ENCODE measurements at regions not wholly inside any gene's neighbourhood (a gene's known extent, or its start where the extent isn't known, plus 50 kb on each side); places are given as distances from the start of the nearest gene placed in this dataset.

DNA sequence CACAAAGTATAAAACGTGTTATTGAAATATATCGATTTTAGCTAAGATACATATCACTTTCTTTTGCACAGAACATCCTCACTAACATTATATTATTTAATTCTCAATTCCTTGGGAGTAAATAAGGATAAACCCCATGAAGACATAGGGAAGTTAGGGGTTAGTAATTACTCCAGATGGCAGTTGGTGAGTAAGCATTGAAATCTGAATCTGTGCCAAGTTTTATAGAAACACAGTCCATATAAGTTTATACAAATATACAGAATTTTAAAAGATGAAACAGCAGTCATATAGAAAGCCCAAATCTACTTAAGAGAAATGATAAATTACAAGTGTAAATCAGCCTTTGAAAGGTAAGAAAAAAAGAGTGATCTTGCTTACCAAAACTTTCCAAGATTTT lies 200.4 kb upstream of the SYT10 start:
- Histone ChIP-seq H3K4me3 (ENCODE audit: low read depth in 2 of 2, low read length in 1 of 2) (no peak overlapping the region), H3K79me2 (ENCODE audit: insufficient read depth) (no peaks in the 10 kb centered on the region), H3K27me3 (ENCODE audit: insufficient read depth) (no peaks in the 10 kb centered on the region; the same call in 1 of the 2 replicates), H2AFZ (ENCODE audit: low read depth) (no peak overlapping the region), H3K27ac (ENCODE audit: low read depth in 2 of 2, low read length in 1 of 2) (no peak overlapping the region), H3K9me3 (no peaks in the 10 kb centered on the region), H3K9me2 (0 out of 2 replicates have a peak, but pooled peaks cover 5% of the 10 kb centered on the region), H3K36me3 (replicated peaks in 1 of 2; ENCODE audit: control insufficient read depth in 1 of 2, insufficient read depth in 2 of 2, low read length in 1 of 2) (no peaks in the 10 kb centered on the region), H3K4me2 (no peak overlapping the region), H3F3A (replicated peaks; ENCODE audit: insufficient read depth) (no peaks in the 10 kb centered on the region), H3K9ac (no peak overlapping the region), H4K20me1 (ENCODE audit: insufficient read depth) (no peaks in the 10 kb centered on the region), H3K4me1 (ENCODE audit: control insufficient read depth in 1 of 2, insufficient read depth in 2 of 2, low read depth in 1 of 2, low read length in 1 of 2) (no peaks in the 10 kb centered on the region)
- 0% methylated on average over 2 of the region's 2 CpGs for WGBS (ENCODE audit: low lambda C conversion rate)
- TF ChIP-seq ELF1 (IDR thresholded peaks at IDR 0.05) (no peak), YY1 (IDR thresholded peaks at IDR 0.05; ENCODE audit: low read depth) (no peak), JUND (IDR thresholded peaks at IDR 0.05) (no peak), SIN3A (IDR thresholded peaks at IDR 0.05; ENCODE audit: borderline replicate concordance, low read depth, low read length) (no peak), RCOR1 (IDR thresholded peaks at IDR 0.05; ENCODE audit: low read length) (no peak)
- TF ChIP-seq, protein P1, sequence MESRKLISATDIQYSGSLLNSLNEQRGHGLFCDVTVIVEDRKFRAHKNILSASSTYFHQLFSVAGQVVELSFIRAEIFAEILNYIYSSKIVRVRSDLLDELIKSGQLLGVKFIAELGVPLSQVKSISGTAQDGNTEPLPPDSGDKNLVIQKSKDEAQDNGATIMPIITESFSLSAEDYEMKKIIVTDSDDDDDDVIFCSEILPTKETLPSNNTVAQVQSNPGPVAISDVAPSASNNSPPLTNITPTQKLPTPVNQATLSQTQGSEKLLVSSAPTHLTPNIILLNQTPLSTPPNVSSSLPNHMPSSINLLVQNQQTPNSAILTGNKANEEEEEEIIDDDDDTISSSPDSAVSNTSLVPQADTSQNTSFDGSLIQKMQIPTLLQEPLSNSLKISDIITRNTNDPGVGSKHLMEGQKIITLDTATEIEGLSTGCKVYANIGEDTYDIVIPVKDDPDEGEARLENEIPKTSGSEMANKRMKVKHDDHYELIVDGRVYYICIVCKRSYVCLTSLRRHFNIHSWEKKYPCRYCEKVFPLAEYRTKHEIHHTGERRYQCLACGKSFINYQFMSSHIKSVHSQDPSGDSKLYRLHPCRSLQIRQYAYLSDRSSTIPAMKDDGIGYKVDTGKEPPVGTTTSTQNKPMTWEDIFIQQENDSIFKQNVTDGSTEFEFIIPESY (IDR thresholded peaks at IDR 0.05; ENCODE audit: borderline replicate concordance, low read depth), result no peak
- POLR2A ChIA-PET, result no interaction called here
- DNase-seq, result no peak
- CTCF ChIA-PET, result no interaction called here

DNA sequence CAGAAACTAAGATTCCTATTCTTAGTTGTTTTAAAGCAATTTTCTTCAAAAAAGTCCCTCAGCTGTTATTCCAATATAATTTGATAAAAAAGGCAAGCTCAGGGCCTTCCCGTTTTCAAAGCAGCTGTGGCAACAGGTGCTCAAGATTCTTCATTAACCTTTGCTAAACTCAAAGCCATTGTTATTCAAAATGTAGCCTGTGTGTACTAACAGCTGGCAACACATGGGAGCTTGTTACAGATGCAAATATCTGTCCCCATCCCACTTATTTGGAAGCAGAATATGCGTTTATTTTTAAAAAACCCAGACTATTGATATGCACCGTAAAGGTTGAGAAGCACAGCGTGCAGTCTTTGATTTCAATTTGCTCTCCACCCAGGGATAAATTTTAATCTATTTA lies 210.4 kb upstream of the SYT10 start:
- no peak overlapping the region for H2AFZ ChIP-seq (ENCODE audit: low read depth)
- no peaks in the 10 kb centered on the region for H3K79me2 ChIP-seq (ENCODE audit: insufficient read depth)
- TF ChIP-seq TAF1 (IDR thresholded peaks at IDR 0.05; ENCODE audit: borderline replicate concordance, low read depth, low read length) (no peak), MEF2A (IDR thresholded peaks at IDR 0.05; ENCODE audit: borderline replicate concordance, low read depth) (no peak), FOXJ3 (CRISPR knock-in tag; IDR thresholded peaks at IDR 0.05) (no peak), RCOR1 (IDR thresholded peaks at IDR 0.05; ENCODE audit: low read length) (no peak)
- 31% methylated on average over 4 of the region's 4 CpGs for WGBS (ENCODE audit: low lambda C conversion rate)
- no peaks in the 10 kb centered on the region for H3K9me2 ChIP-seq
- no peaks in the 10 kb centered on the region for H3K4me1 ChIP-seq (ENCODE audit: control insufficient read depth in 1 of 2, insufficient read depth in 2 of 2, low read depth in 1 of 2, low read length in 1 of 2)
- no peak overlapping the region for H3K27ac ChIP-seq (ENCODE audit: low read depth in 2 of 2, low read length in 1 of 2)
- no peak overlapping the region for H3K4me2 ChIP-seq
- ChIA-PET CTCF (no interaction called here), POLR2A (no interaction called here)
- H3K4me3 ChIP-seq (ENCODE audit: low read depth in 2 of 2, low read length in 1 of 2), result no peak overlapping the region
- no peaks in the 10 kb centered on the region for H3F3A ChIP-seq (replicated peaks; ENCODE audit: insufficient read depth)
- H3K27me3 ChIP-seq (ENCODE audit: insufficient read depth), result no peaks in the 10 kb centered on the region
- no peaks in the 10 kb centered on the region for H4K20me1 ChIP-seq (ENCODE audit: insufficient read depth)
- no peak for DNase-seq
- no peaks in the 10 kb centered on the region for H3K36me3 ChIP-seq (replicated peaks in 1 of 2; ENCODE audit: control insufficient read depth in 1 of 2, insufficient read depth in 2 of 2, low read length in 1 of 2)
- no peak overlapping the region for H3K9ac ChIP-seq
- no peaks in the 10 kb centered on the region for H3K9me3 ChIP-seq

DNA sequence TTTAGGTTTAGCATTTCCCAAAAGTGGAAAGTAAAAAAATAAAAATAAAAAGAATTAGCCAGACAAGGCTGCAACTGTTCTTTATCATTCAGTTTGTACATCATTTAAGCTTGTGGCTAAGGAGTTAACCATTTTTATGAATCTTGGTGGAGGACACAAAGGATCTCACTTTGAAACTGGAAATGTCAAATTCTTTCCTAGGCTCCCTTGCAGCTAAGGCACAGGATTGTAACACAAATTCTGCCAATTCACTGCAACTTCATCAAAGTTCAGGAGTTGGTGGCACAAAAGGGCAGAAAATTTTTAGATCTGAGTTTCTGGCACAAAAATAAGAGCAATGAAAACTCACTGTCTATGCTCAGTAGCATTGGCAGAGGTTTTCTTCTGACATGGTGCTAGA lies 211.2 kb upstream of the SYT10 start:
- H3K36me3 ChIP-seq (replicated peaks in 1 of 2; ENCODE audit: control insufficient read depth in 1 of 2, insufficient read depth in 2 of 2, low read length in 1 of 2), result no peaks in the 10 kb centered on the region
- POLR2A ChIA-PET, result no interaction called here

More for the DNA sequence above, 211.2 kb upstream of the SYT10 start:
- H3K79me2 ChIP-seq (ENCODE audit: insufficient read depth), result no peaks in the 10 kb centered on the region
- no peaks in the 10 kb centered on the region for H3K9me3 ChIP-seq
- H3F3A ChIP-seq (replicated peaks; ENCODE audit: insufficient read depth), result no peaks in the 10 kb centered on the region
- no peak overlapping the region for H3K4me2 ChIP-seq
- CTCF ChIA-PET, result no interaction called here
- H2AFZ ChIP-seq (ENCODE audit: low read depth), result no peak overlapping the region
- H3K9ac ChIP-seq, result no peak overlapping the region
- H3K9me2 ChIP-seq, result no peaks in the 10 kb centered on the region; the same call in 1 of the 2 replicates
- H3K27ac ChIP-seq (ENCODE audit: low read depth in 2 of 2, low read length in 1 of 2), result no peak overlapping the region
- H3K4me1 ChIP-seq (ENCODE audit: control insufficient read depth in 1 of 2, insufficient read depth in 2 of 2, low read depth in 1 of 2, low read length in 1 of 2), result no peaks in the 10 kb centered on the region
- no peaks in the 10 kb centered on the region; the same call in 1 of the 2 replicates for H3K27me3 ChIP-seq (ENCODE audit: insufficient read depth)
- no peaks in the 10 kb centered on the region for H4K20me1 ChIP-seq (ENCODE audit: insufficient read depth)
- H3K4me3 ChIP-seq (ENCODE audit: low read depth in 2 of 2, low read length in 1 of 2), result no peak overlapping the region
- no peak for TF ChIP-seq TCF12 (IDR thresholded peaks at IDR 0.05)
- TF ChIP-seq GABPA (IDR thresholded peaks at IDR 0.05; ENCODE audit: low read depth), result no peak
- TF ChIP-seq FOSL2 (IDR thresholded peaks at IDR 0.05; ENCODE audit: borderline replicate concordance, low read depth), result no peak
- TF ChIP-seq GATA2 (CRISPR knock-in tag; IDR thresholded peaks at IDR 0.05), result no peak
- TF ChIP-seq YY1 (IDR thresholded peaks at IDR 0.05; ENCODE audit: low read depth), result no peak
- TF ChIP-seq, protein P2, sequence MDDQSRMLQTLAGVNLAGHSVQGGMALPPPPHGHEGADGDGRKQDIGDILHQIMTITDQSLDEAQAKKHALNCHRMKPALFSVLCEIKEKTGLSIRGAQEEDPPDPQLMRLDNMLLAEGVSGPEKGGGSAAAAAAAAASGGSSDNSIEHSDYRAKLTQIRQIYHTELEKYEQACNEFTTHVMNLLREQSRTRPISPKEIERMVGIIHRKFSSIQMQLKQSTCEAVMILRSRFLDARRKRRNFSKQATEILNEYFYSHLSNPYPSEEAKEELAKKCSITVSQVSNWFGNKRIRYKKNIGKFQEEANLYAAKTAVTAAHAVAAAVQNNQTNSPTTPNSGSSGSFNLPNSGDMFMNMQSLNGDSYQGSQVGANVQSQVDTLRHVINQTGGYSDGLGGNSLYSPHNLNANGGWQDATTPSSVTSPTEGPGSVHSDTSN (IDR thresholded peaks at IDR 0.05), result no peak
- TF ChIP-seq RAD21 (IDR thresholded peaks at IDR 0.05; ENCODE audit: low read length), result no peak
- TF ChIP-seq, protein P3, sequence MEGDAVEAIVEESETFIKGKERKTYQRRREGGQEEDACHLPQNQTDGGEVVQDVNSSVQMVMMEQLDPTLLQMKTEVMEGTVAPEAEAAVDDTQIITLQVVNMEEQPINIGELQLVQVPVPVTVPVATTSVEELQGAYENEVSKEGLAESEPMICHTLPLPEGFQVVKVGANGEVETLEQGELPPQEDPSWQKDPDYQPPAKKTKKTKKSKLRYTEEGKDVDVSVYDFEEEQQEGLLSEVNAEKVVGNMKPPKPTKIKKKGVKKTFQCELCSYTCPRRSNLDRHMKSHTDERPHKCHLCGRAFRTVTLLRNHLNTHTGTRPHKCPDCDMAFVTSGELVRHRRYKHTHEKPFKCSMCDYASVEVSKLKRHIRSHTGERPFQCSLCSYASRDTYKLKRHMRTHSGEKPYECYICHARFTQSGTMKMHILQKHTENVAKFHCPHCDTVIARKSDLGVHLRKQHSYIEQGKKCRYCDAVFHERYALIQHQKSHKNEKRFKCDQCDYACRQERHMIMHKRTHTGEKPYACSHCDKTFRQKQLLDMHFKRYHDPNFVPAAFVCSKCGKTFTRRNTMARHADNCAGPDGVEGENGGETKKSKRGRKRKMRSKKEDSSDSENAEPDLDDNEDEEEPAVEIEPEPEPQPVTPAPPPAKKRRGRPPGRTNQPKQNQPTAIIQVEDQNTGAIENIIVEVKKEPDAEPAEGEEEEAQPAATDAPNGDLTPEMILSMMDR (IDR thresholded peaks at IDR 0.05), result no peak
- no peak for TF ChIP-seq ELF1 (IDR thresholded peaks at IDR 0.05)
- no peak for TF ChIP-seq RXRA (IDR thresholded peaks at IDR 0.05; ENCODE audit: borderline replicate concordance, low read depth)
- TF ChIP-seq RCOR1 (IDR thresholded peaks at IDR 0.05; ENCODE audit: low read length), result no peak
- no peak for TF ChIP-seq EP300 (IDR thresholded peaks at IDR 0.05; ENCODE audit: borderline replicate concordance in 1 of 2, low read depth in 1 of 2, low read length in 1 of 2)
- no peak for TF ChIP-seq TAF1 (IDR thresholded peaks at IDR 0.05; ENCODE audit: borderline replicate concordance, low read depth, low read length)
- DNase-seq, result no peak
